CD4-positive, alpha-beta memory T cell (primary cell): ENCODE measurements at regions not wholly inside any gene's neighbourhood (a gene's known extent, or its start where the extent isn't known, plus 50 kb on each side); places are given as distances from the start of the nearest gene placed in this dataset.

Source experiments
- CTCF ChIA-PET: fragments of 350-600 bp; sonication (Branson Sonifier 250); formaldehyde crosslinking; loops from one replicate; lab custom pipeline; 2021; ENCODE audit warnings: inconsistent platforms; ENCODE audit not compliant: partially characterized antibody; lab: Charles Lee
- POLR2A ChIA-PET: fragments of 350-600 bp; sonication (Branson Sonifier 250); formaldehyde crosslinking; loops from one replicate; lab custom pipeline; 2021; ENCODE audit not compliant: partially characterized antibody; lab: Charles Lee
- DNase-seq, 5 donors: peaks; one replicate each; pipeline versions ENCODE4 v3.0.0 to v3.0.0-alpha.2; 2020 to 2022; ENCODE audit warnings: mixed read lengths in 1 of 5
- H3K27ac ChIP-seq: one replicate; pipeline ENCODE4 v1.7.0; 2013; ENCODE audit warnings: low read depth, low read length
- H3K27me3 ChIP-seq: 2 replicates; pipeline ENCODE4 v1.7.0; 2013; ENCODE audit warnings: mild to moderate bottlenecking, low read length, moderate library complexity; ENCODE audit not compliant: insufficient read depth
- H3K36me3 ChIP-seq: 2 replicates; pipeline ENCODE4 v1.7.0; 2013; ENCODE audit warnings: mild to moderate bottlenecking, low read length, moderate library complexity; ENCODE audit not compliant: insufficient read depth
- H3K4me1 ChIP-seq: 2 replicates; pipeline ENCODE4 v1.7.0; 2013; ENCODE audit warnings: mild to moderate bottlenecking, low read length, moderate library complexity; ENCODE audit not compliant: insufficient read depth
- H3K4me3 ChIP-seq, 2 donors: one replicate each; pipeline ENCODE4 v1.7.0; 2013; ENCODE audit warnings: low read length in 2 of 2, mild to moderate bottlenecking in 1 of 2
- H3K9me3 ChIP-seq, 2 donors: one replicate each; pipeline ENCODE4 v1.7.0; 2013; ENCODE audit warnings: low read length in 2 of 2, control low read depth in 1 of 2; ENCODE audit not compliant: control insufficient read depth in 1 of 2
- H3K27ac Mint-ChIP-seq, 7 donors: one replicate each; pipeline ENCODE4 v1.8.0; 2020 to 2021; ENCODE audit warnings: mixed read lengths in 7 of 7, mild to moderate bottlenecking in 6 of 7, inconsistent platforms in 3 of 7, moderate library complexity in 3 of 7
- H3K27me3 Mint-ChIP-seq, 2 donors: one replicate each; pipeline ENCODE4 v1.8.0; 2020 to 2021; ENCODE audit warnings: mixed read lengths in 2 of 2
- H3K36me3 Mint-ChIP-seq, 2 donors: one replicate each; pipeline ENCODE4 v1.8.0; 2020 to 2021; ENCODE audit warnings: mixed read lengths in 2 of 2, inconsistent platforms in 1 of 2, mild to moderate bottlenecking in 1 of 2
- H3K4me1 Mint-ChIP-seq, 4 donors: one replicate each; pipeline ENCODE4 v1.8.0; 2020 to 2021; ENCODE audit warnings: mixed read lengths in 4 of 4, mild to moderate bottlenecking in 1 of 4
- H3K4me3 Mint-ChIP-seq, 8 donors: one replicate each; pipeline ENCODE4 v1.8.0; 2020 to 2021; ENCODE audit warnings: mixed read lengths in 8 of 8, mild to moderate bottlenecking in 7 of 8, moderate library complexity in 6 of 8, inconsistent platforms in 3 of 8
- H3K9me3 Mint-ChIP-seq, 8 donors: one replicate each; pipeline ENCODE4 v1.8.0; 2020 to 2021; ENCODE audit warnings: mixed read lengths in 8 of 8, mild to moderate bottlenecking in 5 of 8, inconsistent platforms in 3 of 8, moderate library complexity in 1 of 8
- intact Hi-C: fragments of 100-400 bp; cut with micrococcal nuclease; formaldehyde crosslinking; loops from one replicate; pipeline ENCODE4 v1.15.1; 2023

- Mint-ChIP-seq H3K4me1 (no peaks in the 10 kb centered on the region), H3K36me3 (no peaks in the 10 kb centered on the region), H3K27ac (no peak overlapping the region), H3K4me3 (no peak overlapping the region), H3K9me3 (peaks cover 0 to 20% (median 9%) of the 10 kb centered on the region in 8 donors), H3K27me3 (peaks cover 1% of the 10 kb centered on the region in 2 donors)
- H3K36me3 ChIP-seq = no peaks in the 10 kb centered on the region
- H3K4me1 ChIP-seq = no peaks in the 10 kb centered on the region
- intact Hi-C loops = no loop called here
- CTCF ChIA-PET = no interaction called here
- POLR2A ChIA-PET = no interaction called here
- no peaks in the 10 kb centered on the region for H3K9me3 ChIP-seq
- H3K27ac ChIP-seq = no peak overlapping the region
- H3K4me3 ChIP-seq = no peak overlapping the region
- no peak for DNase-seq
- no peaks in the 10 kb centered on the region for H3K27me3 ChIP-seq
Measured at GRCh38 chr14:38627163-38627562, 371.3 kb upstream of the CLEC14A start.

DNA sequence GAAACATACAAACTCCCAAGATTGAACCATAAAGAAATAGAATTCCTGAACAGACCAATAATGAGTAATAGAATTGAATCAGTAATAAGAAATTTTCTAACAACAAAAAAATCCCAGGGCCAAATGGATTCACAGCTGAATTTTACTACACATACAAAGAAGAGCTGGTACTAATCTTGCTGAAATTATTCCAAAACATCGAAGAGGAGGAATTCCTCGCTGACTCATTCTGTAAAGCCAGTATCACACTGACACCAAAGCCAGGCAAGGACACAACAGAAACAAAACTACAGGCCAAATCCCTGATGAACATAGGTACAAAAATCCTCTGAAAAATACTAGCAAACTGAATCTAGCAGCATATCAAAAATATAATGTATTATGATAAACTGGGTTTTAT lies 367.8 kb upstream of the CLEC14A start:
- POLR2A ChIA-PET = no interaction called here
- no peak for DNase-seq
- CTCF ChIA-PET = no interaction called here

GRCh38 chr14:38618514-38618913 lies 362.6 kb upstream of the CLEC14A start:
- ChIA-PET POLR2A (no interaction called here), CTCF (no interaction called here)
- intact Hi-C loops = no loop called here
- no peak overlapping the region for H3K27ac Mint-ChIP-seq
- peaks cover 1 to 3% of the 10 kb centered on the region in 2 donors for H3K27me3 Mint-ChIP-seq
- no peaks in the 10 kb centered on the region for H3K36me3 Mint-ChIP-seq
- Histone ChIP-seq H3K27me3 (no peaks in the 10 kb centered on the region), H3K4me1 (no peaks in the 10 kb centered on the region), H3K36me3 (no peaks in the 10 kb centered on the region), H3K4me3 (no peak overlapping the region), H3K27ac (no peak overlapping the region), H3K9me3 (no peaks in the 10 kb centered on the region)
- peaks cover 0 to 12% (median 5%) of the 10 kb centered on the region in 8 donors for H3K9me3 Mint-ChIP-seq
- no peak overlapping the region for H3K4me3 Mint-ChIP-seq
- DNase-seq = no peak
- H3K4me1 Mint-ChIP-seq = no peaks in the 10 kb centered on the region

More for the DNA sequence above, 367.8 kb upstream of the CLEC14A start:
- H3K4me3 Mint-ChIP-seq = no peak overlapping the region
- intact Hi-C loops = no loop called here
- Histone ChIP-seq H3K4me1 (no peaks in the 10 kb centered on the region), H3K4me3 (no peak overlapping the region), H3K27me3 (no peaks in the 10 kb centered on the region), H3K27ac (no peak overlapping the region), H3K9me3 (no peaks in the 10 kb centered on the region), H3K36me3 (no peaks in the 10 kb centered on the region)
- no peaks in the 10 kb centered on the region for H3K36me3 Mint-ChIP-seq
- peaks cover 0 to 19% (median 6%) of the 10 kb centered on the region in 8 donors for H3K9me3 Mint-ChIP-seq
- no peaks in the 10 kb centered on the region for H3K4me1 Mint-ChIP-seq
- H3K27ac Mint-ChIP-seq = no peak overlapping the region
- H3K27me3 Mint-ChIP-seq = peaks cover 1 to 3% of the 10 kb centered on the region in 2 donors

GRCh38 chr14:38616959-38617358 lies 361.1 kb upstream of the CLEC14A start:
- no peak overlapping the region for H3K4me3 ChIP-seq
- Mint-ChIP-seq H3K27me3 (peaks cover 0 to 3% of the 10 kb centered on the region in 2 donors), H3K27ac (no peak overlapping the region), H3K36me3 (no peaks in the 10 kb centered on the region), H3K4me1 (no peaks in the 10 kb centered on the region), H3K4me3 (no peak overlapping the region), H3K9me3 (peaks cover 0 to 8% (median 5%) of the 10 kb centered on the region in 8 donors)
- no peaks in the 10 kb centered on the region for H3K36me3 ChIP-seq
- H3K27me3 ChIP-seq = no peaks in the 10 kb centered on the region
- H3K27ac ChIP-seq = no peak overlapping the region
- H3K4me1 ChIP-seq = no peaks in the 10 kb centered on the region
- no peak for DNase-seq
- ChIA-PET POLR2A (no interaction called here), CTCF (no interaction called here)
- no peaks in the 10 kb centered on the region for H3K9me3 ChIP-seq
- intact Hi-C loops = no loop called here

GRCh38 chr14:38611928-38612327 lies 356.0 kb upstream of the CLEC14A start:
- Histone ChIP-seq H3K4me1 (no peaks in the 10 kb centered on the region), H3K27ac (no peak overlapping the region), H3K9me3 (no peaks in the 10 kb centered on the region), H3K27me3 (no peaks in the 10 kb centered on the region), H3K36me3 (no peaks in the 10 kb centered on the region), H3K4me3 (no peak overlapping the region)
- no peak for DNase-seq
- Mint-ChIP-seq H3K36me3 (no peaks in the 10 kb centered on the region), H3K4me3 (no peak overlapping the region), H3K4me1 (no peaks in the 10 kb centered on the region), H3K27me3 (peaks cover 0 to 2% of the 10 kb centered on the region in 2 donors), H3K27ac (no peak overlapping the region), H3K9me3 (peaks cover 0 to 10% (median 0%) of the 10 kb centered on the region in 8 donors)
- intact Hi-C loops = no loop called here
- ChIA-PET CTCF (no interaction called here), POLR2A (no interaction called here)

DNA sequence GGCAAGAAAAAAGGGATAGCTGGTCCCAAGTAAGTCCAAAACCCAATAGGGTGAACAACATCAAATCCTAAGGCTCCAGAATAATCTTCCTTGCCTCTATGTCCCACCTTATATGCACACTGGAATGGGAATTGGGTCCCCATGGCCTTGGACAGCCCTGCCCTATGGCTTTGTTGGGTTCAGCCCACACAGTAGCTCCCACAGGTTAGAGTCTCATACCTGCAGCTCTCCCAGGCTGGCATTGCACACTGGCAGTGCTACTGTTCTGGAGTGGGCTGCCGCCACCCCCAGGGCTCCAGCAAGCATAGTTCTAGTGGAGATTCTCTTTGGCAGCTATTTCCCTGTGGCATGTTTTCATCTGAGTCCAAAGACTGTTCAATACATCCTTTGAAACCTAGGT lies 352.4 kb upstream of the CLEC14A start:
- Mint-ChIP-seq H3K36me3 (no peaks in the 10 kb centered on the region), H3K27ac (no peak overlapping the region), H3K9me3 (peaks cover 0 to 8% (median 0%) of the 10 kb centered on the region in 8 donors), H3K4me3 (no peak overlapping the region), H3K4me1 (no peaks in the 10 kb centered on the region), H3K27me3 (peaks cover 0 to 2% of the 10 kb centered on the region in 2 donors)
- ChIA-PET CTCF (no interaction called here), POLR2A (no interaction called here)
- H3K9me3 ChIP-seq = no peaks in the 10 kb centered on the region
- intact Hi-C loops = no loop called here
- H3K27ac ChIP-seq = no peak overlapping the region
- H3K27me3 ChIP-seq = no peaks in the 10 kb centered on the region
- no peak overlapping the region for H3K4me3 ChIP-seq
- H3K4me1 ChIP-seq = no peaks in the 10 kb centered on the region
- no peak for DNase-seq
- H3K36me3 ChIP-seq = no peaks in the 10 kb centered on the region

GRCh38 chr14:38605193-38606114 lies 349.6 kb upstream of the CLEC14A start:
- Mint-ChIP-seq H3K27me3 (peaks cover 4 to 9% of the 10 kb centered on the region in 2 donors), H3K9me3 (peaks cover 0 to 12% (median 2%) of the 10 kb centered on the region in 8 donors), H3K4me3 (no peak overlapping the region), H3K27ac (no peak overlapping the region), H3K36me3 (no peaks in the 10 kb centered on the region), H3K4me1 (no peaks in the 10 kb centered on the region)
- Histone ChIP-seq H3K4me3 (no peak overlapping the region), H3K27ac (no peak overlapping the region), H3K9me3 (no peaks in the 10 kb centered on the region), H3K4me1 (no peaks in the 10 kb centered on the region), H3K27me3 (no peaks in the 10 kb centered on the region), H3K36me3 (no peaks in the 10 kb centered on the region)
- CTCF ChIA-PET = no interaction called here
- intact Hi-C loops = no loop called here
- no peak for DNase-seq
- POLR2A ChIA-PET = no interaction called here
